OCI-LY1 (cell line): ENCODE measurements at regions not wholly inside any gene's neighbourhood (a gene's known extent, or its start where the extent isn't known, plus 50 kb on each side); places are given as distances from the start of the nearest gene placed in this dataset.

Experiments used
- H2AFZ ChIP-seq: fragments of 200-600 bp; sonication (generic), shearing (Covaris generic); 2 replicates; pipeline ENCODE4 v1.6.0; 2014; ENCODE audit warnings: antibody characterized with exemption, mild to moderate bottlenecking, low read length
- H3F3A ChIP-seq: fragments of 200-600 bp; sonication (generic), shearing (Covaris generic); 2 replicates; pipeline ENCODE4 v1.6.0; 2014; ENCODE audit warnings: mild to moderate bottlenecking, antibody characterized with exemption, low read length, moderate library complexity; ENCODE audit not compliant: insufficient read depth
- H3K27ac ChIP-seq: fragments of 200-600 bp; sonication (generic); 2 replicates; pipeline ENCODE4 v1.5.1; 2014; ENCODE audit warnings: low read length, mixed run types, mild to moderate bottlenecking, low read depth; ENCODE audit not compliant: poor library complexity, severe bottlenecking
- H3K27me3 ChIP-seq: fragments of 200-600 bp; sonication (generic); 2 replicates; pipeline ENCODE4 v1.6.0; 2014; ENCODE audit warnings: antibody characterized with exemption, mild to moderate bottlenecking, low read length, moderate library complexity; ENCODE audit not compliant: insufficient read depth
- H3K36me3 ChIP-seq: fragments of 200-600 bp; sonication (generic); 2 replicates; pipeline ENCODE4 v1.6.1; 2014; ENCODE audit warnings: mild to moderate bottlenecking, antibody characterized with exemption, low read length, moderate library complexity, mixed read lengths; ENCODE audit not compliant: insufficient read depth
- H3K4me1 ChIP-seq: fragments of 200-600 bp; sonication (generic); 2 replicates; pipeline ENCODE4 v1.5.1; 2014; ENCODE audit warnings: mild to moderate bottlenecking, low read length, moderate library complexity; ENCODE audit not compliant: insufficient read depth, severe bottlenecking
- H3K4me2 ChIP-seq: fragments of 200-600 bp; sonication (generic), shearing (Covaris generic); 2 replicates; pipeline ENCODE4 v1.6.1; 2014; ENCODE audit warnings: low read length
- H3K4me3 ChIP-seq: fragments of 200-600 bp; sonication (generic); 2 replicates; pipeline ENCODE4 v1.5.1; 2014; ENCODE audit warnings: low read length, low read depth, mild to moderate bottlenecking, mixed read lengths; ENCODE audit not compliant: poor library complexity, severe bottlenecking
- H3K79me2 ChIP-seq: fragments of 200-600 bp; shearing (Covaris generic); 2 replicates; pipeline ENCODE4 v1.6.1; 2016; ENCODE audit warnings: mixed run types, low read length, mixed read lengths; ENCODE audit not compliant: insufficient read depth
- H3K9ac ChIP-seq: fragments of 200-600 bp; sonication (generic), shearing (Covaris generic); 2 replicates; pipeline ENCODE4 v1.6.1; 2014; ENCODE audit warnings: mild to moderate bottlenecking, low read length, mixed read lengths
- H3K9me2 ChIP-seq: fragments of 200-600 bp; sonication (generic), shearing (Covaris generic); 2 replicates; pipeline ENCODE4 v1.6.1; 2014; ENCODE audit warnings: low read depth, mild to moderate bottlenecking, low read length, mixed read lengths
- H3K9me3 ChIP-seq: fragments of 200-600 bp; shearing (Covaris generic); 2 replicates; pipeline ENCODE4 v1.6.1; 2014; ENCODE audit warnings: low read length, mixed read lengths
- H4K20me1 ChIP-seq: fragments of 200-600 bp; sonication (generic), shearing (Covaris generic); 2 replicates; pipeline ENCODE4 v1.6.0; 2016; ENCODE audit warnings: mild to moderate bottlenecking, low read length; ENCODE audit not compliant: insufficient read depth
- EZH2 ChIP-seq: fragments of 200-600 bp; sonication (generic), shearing (Covaris generic); IDR thresholded peaks from 2 replicates; pipeline ENCODE4 v1.8.0; 2017; ENCODE audit warnings: borderline replicate concordance, mixed run types, mild to moderate bottlenecking, antibody characterized with exemption, low read length, moderate library complexity, mixed read lengths
- TF ChIP-seq, protein P1 (sequence below): fragments of 200-600 bp; sonication (generic), shearing (Covaris generic); IDR thresholded peaks from 2 replicates; pipeline ENCODE4 v1.5.1; 2017; ENCODE audit warnings: mild to moderate bottlenecking, antibody characterized with exemption, low read length, moderate library complexity, mixed read lengths

DNA sequence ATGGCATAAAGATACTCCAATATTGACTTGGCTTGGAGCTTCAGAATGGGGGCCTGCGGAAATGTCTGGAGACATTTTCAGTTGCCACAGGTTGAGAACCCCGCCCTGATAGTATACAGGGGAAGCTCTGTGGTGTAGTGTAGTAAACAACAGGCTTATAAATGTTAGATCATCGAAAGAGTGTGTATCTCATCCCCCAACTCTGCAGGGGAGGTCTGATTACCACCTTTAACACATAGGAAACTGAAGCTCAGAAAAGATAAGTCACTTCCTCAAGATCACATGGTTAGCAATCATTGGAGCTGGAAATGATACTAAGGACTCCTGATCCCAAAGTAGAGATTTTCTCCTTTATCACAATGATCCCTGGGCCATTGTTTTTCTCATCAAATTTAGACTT, 144.5 kb upstream of the BMPER start:
- no peak for TF ChIP-seq EZH2
- TF ChIP-seq, protein P1, sequence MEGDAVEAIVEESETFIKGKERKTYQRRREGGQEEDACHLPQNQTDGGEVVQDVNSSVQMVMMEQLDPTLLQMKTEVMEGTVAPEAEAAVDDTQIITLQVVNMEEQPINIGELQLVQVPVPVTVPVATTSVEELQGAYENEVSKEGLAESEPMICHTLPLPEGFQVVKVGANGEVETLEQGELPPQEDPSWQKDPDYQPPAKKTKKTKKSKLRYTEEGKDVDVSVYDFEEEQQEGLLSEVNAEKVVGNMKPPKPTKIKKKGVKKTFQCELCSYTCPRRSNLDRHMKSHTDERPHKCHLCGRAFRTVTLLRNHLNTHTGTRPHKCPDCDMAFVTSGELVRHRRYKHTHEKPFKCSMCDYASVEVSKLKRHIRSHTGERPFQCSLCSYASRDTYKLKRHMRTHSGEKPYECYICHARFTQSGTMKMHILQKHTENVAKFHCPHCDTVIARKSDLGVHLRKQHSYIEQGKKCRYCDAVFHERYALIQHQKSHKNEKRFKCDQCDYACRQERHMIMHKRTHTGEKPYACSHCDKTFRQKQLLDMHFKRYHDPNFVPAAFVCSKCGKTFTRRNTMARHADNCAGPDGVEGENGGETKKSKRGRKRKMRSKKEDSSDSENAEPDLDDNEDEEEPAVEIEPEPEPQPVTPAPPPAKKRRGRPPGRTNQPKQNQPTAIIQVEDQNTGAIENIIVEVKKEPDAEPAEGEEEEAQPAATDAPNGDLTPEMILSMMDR: no peak
- H3K9me3 ChIP-seq: no peaks in the 10 kb centered on the region
- H3K4me3 ChIP-seq: no peak overlapping the region
- no peaks in the 10 kb centered on the region for H3K27me3 ChIP-seq
- H3K4me2 ChIP-seq: no peak overlapping the region
- no peaks in the 10 kb centered on the region for H4K20me1 ChIP-seq
- H3K27ac ChIP-seq: no peak overlapping the region
- no peak overlapping the region for H2AFZ ChIP-seq
- no peaks in the 10 kb centered on the region for H3K9me2 ChIP-seq
- H3K4me1 ChIP-seq: no peaks in the 10 kb centered on the region
- H3K36me3 ChIP-seq: no peaks in the 10 kb centered on the region
- H3K79me2 ChIP-seq: no peaks in the 10 kb centered on the region
- H3F3A ChIP-seq: no peaks in the 10 kb centered on the region
- no peak overlapping the region for H3K9ac ChIP-seq

DNA sequence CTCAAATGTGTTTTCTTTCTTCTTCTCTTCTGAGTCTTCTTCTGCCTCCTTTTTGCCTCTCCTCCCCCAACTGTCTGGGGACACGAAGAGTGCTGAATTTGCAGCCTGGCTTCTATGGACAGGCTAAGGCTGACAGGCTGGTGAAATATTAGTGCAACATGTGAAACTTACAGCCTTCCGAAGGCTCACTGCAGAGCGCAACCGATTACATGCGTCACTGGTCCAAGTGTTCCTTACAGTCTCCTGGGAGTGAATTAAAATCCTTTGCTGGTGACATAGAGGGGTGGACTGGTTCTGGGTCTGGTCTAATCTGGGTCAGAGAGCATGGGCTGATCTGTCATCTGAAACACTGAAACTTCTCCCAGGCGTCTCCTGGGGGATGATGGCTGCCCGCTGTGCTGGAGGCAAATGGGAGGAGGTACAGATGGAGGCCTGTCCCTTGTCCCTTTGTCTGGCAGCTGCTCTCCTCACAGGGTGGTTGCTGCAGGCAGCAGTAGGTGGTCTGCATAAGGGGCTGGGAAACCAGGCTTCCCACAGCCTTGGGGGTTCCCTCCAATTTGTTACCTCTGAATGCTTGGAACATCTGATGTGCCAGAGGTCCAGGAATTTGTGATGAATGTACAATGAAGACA, 143.8 kb upstream of the BMPER start:
- Histone ChIP-seq H3K36me3 (no peaks in the 10 kb centered on the region), H3K9me2 (no peaks in the 10 kb centered on the region), H3K4me1 (no peaks in the 10 kb centered on the region), H3K79me2 (no peaks in the 10 kb centered on the region), H3K27me3 (no peaks in the 10 kb centered on the region), H2AFZ (no peak overlapping the region), H4K20me1 (no peaks in the 10 kb centered on the region), H3K4me2 (no peak overlapping the region), H3K9me3 (no peaks in the 10 kb centered on the region), H3F3A (no peaks in the 10 kb centered on the region), H3K9ac (no peak overlapping the region), H3K27ac (no peak overlapping the region), H3K4me3 (no peak overlapping the region)
- TF ChIP-seq EZH2: no peak
- TF ChIP-seq, protein P1: no peak

DNA sequence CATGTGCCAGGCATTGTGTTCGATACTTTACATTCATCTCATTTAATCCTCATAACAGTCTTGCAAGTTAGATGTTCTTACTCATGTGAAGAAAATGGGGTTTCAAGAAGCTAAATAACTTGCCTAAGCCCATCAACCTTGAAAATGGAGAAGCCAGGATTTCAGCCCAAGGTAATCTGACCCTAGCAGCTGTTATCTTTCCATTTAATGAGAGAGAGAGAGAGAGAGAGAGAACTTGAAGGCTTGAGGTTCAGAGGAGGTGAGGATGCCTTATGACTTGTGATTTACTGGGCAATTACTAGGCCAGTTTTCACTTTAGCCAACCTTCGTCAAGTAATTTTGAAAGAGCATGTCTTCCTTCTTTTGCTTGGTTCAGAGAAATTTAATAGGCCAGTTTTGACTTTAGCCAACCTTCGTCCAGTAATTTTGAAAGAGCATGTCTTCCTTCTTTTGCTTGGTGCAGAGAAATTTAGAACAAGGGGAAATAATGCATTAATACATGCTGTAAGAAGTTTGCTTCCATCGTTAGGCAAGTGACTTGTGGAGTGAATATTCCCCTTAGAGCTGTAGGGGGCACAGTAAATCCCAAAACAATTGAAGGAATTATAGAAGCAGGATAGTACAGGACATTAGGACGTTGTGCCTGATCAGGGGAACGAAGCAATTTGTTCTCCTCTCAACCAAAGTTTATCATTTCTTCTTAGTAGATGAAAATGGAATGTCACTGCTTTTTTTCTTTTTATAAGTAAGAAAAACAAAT, 143.0 kb upstream of the BMPER start:
- Histone ChIP-seq H3K9me2 (no peaks in the 10 kb centered on the region), H4K20me1 (no peaks in the 10 kb centered on the region), H3K4me2 (no peak overlapping the region), H3K27ac (no peak overlapping the region), H2AFZ (no peak overlapping the region), H3K4me3 (no peak overlapping the region), H3K9me3 (no peaks in the 10 kb centered on the region), H3K9ac (no peak overlapping the region), H3K36me3 (no peaks in the 10 kb centered on the region), H3K79me2 (no peaks in the 10 kb centered on the region), H3F3A (no peaks in the 10 kb centered on the region), H3K27me3 (no peaks in the 10 kb centered on the region), H3K4me1 (no peaks in the 10 kb centered on the region)
- TF ChIP-seq EZH2: no peak
- TF ChIP-seq, protein P1: no peak
